ENCODE measurements at regions not wholly inside any gene's neighbourhood (a gene's known extent, or its start where the extent isn't known, plus 50 kb on each side); places are given as distances from the start of the nearest gene placed in this dataset.

GRCh38 chr11:21761000-21761399, 431.9 kb upstream of the ANO5 start:
- TF ChIP-seq YY1 (IDR thresholded peaks at IDR 0.05; ENCODE audit: insufficient read depth, insufficient read length) (no peak), SUZ12 (IDR thresholded peaks at IDR 0.05; ENCODE audit: extremely low read depth, insufficient read depth, insufficient read length) (no peak), ZNF274 (IDR thresholded peaks at IDR 0.05; ENCODE audit: low read depth, low read length) (no peak)
- Histone ChIP-seq H3K4me3 (ENCODE audit: insufficient read length, low read depth) (no peak overlapping the region), H3K9ac (ENCODE audit: insufficient read length, low read depth) (no peak overlapping the region), H3K27me3 (ENCODE audit: insufficient read depth, insufficient read length) (no peaks in the 10 kb centered on the region), H3K4me1 (ENCODE audit: insufficient read depth, insufficient read length) (no peaks in the 10 kb centered on the region), H3K9me3 (ENCODE audit: insufficient read depth, low read length) (peaks cover 14% of the 10 kb centered on the region; the same call in 1 of the 2 replicates), H3K36me3 (ENCODE audit: insufficient read depth, insufficient read length, low read length) (no peaks in the 10 kb centered on the region)
- DNase-seq (ENCODE audit: low read depth, low spot score) = no peak

- TF ChIP-seq SUZ12 (IDR thresholded peaks at IDR 0.05; ENCODE audit: extremely low read depth, insufficient read depth, insufficient read length) = no peak
- TF ChIP-seq ZNF274 (IDR thresholded peaks at IDR 0.05; ENCODE audit: low read depth, low read length) = no peak
- TF ChIP-seq YY1 (IDR thresholded peaks at IDR 0.05; ENCODE audit: insufficient read depth, insufficient read length) = no peak
- Histone ChIP-seq H3K36me3 (ENCODE audit: insufficient read depth, insufficient read length, low read length) (no peaks in the 10 kb centered on the region), H3K4me1 (ENCODE audit: insufficient read depth, insufficient read length) (no peaks in the 10 kb centered on the region), H3K27me3 (ENCODE audit: insufficient read depth, insufficient read length) (no peaks in the 10 kb centered on the region), H3K9me3 (ENCODE audit: insufficient read depth, low read length) (no peaks in the 10 kb centered on the region), H3K4me3 (ENCODE audit: insufficient read length, low read depth) (no peak overlapping the region), H3K9ac (ENCODE audit: insufficient read length, low read depth) (no peak overlapping the region)
- DNase-seq (ENCODE audit: low read depth, low spot score) = no peak
Measured at GRCh38 chr11:21768388-21768787, 424.5 kb upstream of the ANO5 start.

GRCh38 chr11:21769188-21769587, 423.7 kb upstream of the ANO5 start:
- no peak for TF ChIP-seq YY1 (IDR thresholded peaks at IDR 0.05; ENCODE audit: insufficient read depth, insufficient read length)
- TF ChIP-seq SUZ12 (IDR thresholded peaks at IDR 0.05; ENCODE audit: extremely low read depth, insufficient read depth, insufficient read length) = no peak
- no peak for TF ChIP-seq ZNF274 (IDR thresholded peaks at IDR 0.05; ENCODE audit: low read depth, low read length)
- H3K36me3 ChIP-seq (ENCODE audit: insufficient read depth, insufficient read length, low read length) = no peaks in the 10 kb centered on the region
- H3K4me1 ChIP-seq (ENCODE audit: insufficient read depth, insufficient read length) = no peaks in the 10 kb centered on the region
- DNase-seq (ENCODE audit: low read depth, low spot score) = no peak
- no peaks in the 10 kb centered on the region for H3K9me3 ChIP-seq (ENCODE audit: insufficient read depth, low read length)
- no peak overlapping the region for H3K4me3 ChIP-seq (ENCODE audit: insufficient read length, low read depth)
- no peaks in the 10 kb centered on the region for H3K27me3 ChIP-seq (ENCODE audit: insufficient read depth, insufficient read length)
- no peak overlapping the region for H3K9ac ChIP-seq (ENCODE audit: insufficient read length, low read depth)

- Histone ChIP-seq H3K9ac (ENCODE audit: insufficient read length, low read depth) (no peak overlapping the region), H3K4me3 (ENCODE audit: insufficient read length, low read depth) (no peak overlapping the region), H3K9me3 (ENCODE audit: insufficient read depth, low read length) (no peaks in the 10 kb centered on the region), H3K27me3 (ENCODE audit: insufficient read depth, insufficient read length) (no peaks in the 10 kb centered on the region), H3K36me3 (ENCODE audit: insufficient read depth, insufficient read length, low read length) (no peaks in the 10 kb centered on the region), H3K4me1 (ENCODE audit: insufficient read depth, insufficient read length) (no peaks in the 10 kb centered on the region)
- TF ChIP-seq ZNF274 (IDR thresholded peaks at IDR 0.05; ENCODE audit: low read depth, low read length) (no peak), SUZ12 (IDR thresholded peaks at IDR 0.05; ENCODE audit: extremely low read depth, insufficient read depth, insufficient read length) (no peak), YY1 (IDR thresholded peaks at IDR 0.05; ENCODE audit: insufficient read depth, insufficient read length) (no peak)
- no peak for DNase-seq (ENCODE audit: low read depth, low spot score)
Measured at GRCh38 chr11:21771097-21771496, 421.8 kb upstream of the ANO5 start.

GRCh38 chr11:21774212-21774611, 418.7 kb upstream of the ANO5 start:
- H3K27me3 ChIP-seq (ENCODE audit: insufficient read depth, insufficient read length) = no peaks in the 10 kb centered on the region
- TF ChIP-seq SUZ12 (IDR thresholded peaks at IDR 0.05; ENCODE audit: extremely low read depth, insufficient read depth, insufficient read length) (no peak), ZNF274 (IDR thresholded peaks at IDR 0.05; ENCODE audit: low read depth, low read length) (no peak), YY1 (IDR thresholded peaks at IDR 0.05; ENCODE audit: insufficient read depth, insufficient read length) (no peak)
- no peaks in the 10 kb centered on the region for H3K4me1 ChIP-seq (ENCODE audit: insufficient read depth, insufficient read length)
- DNase-seq (ENCODE audit: low read depth, low spot score) = no peak
- no peak overlapping the region for H3K4me3 ChIP-seq (ENCODE audit: insufficient read length, low read depth)
- H3K36me3 ChIP-seq (ENCODE audit: insufficient read depth, insufficient read length, low read length) = no peaks in the 10 kb centered on the region
- H3K9me3 ChIP-seq (ENCODE audit: insufficient read depth, low read length) = no peaks in the 10 kb centered on the region
- no peak overlapping the region for H3K9ac ChIP-seq (ENCODE audit: insufficient read length, low read depth)

- no peaks in the 10 kb centered on the region for H3K27me3 ChIP-seq (ENCODE audit: insufficient read depth, insufficient read length)
- no peak for TF ChIP-seq ZNF274 (IDR thresholded peaks at IDR 0.05; ENCODE audit: low read depth, low read length)
- no peak overlapping the region for H3K4me3 ChIP-seq (ENCODE audit: insufficient read length, low read depth)
- H3K4me1 ChIP-seq (ENCODE audit: insufficient read depth, insufficient read length) = no peaks in the 10 kb centered on the region
- no peaks in the 10 kb centered on the region for H3K36me3 ChIP-seq (ENCODE audit: insufficient read depth, insufficient read length, low read length)
- H3K9me3 ChIP-seq (ENCODE audit: insufficient read depth, low read length) = no peaks in the 10 kb centered on the region
- DNase-seq (ENCODE audit: low read depth, low spot score) = no peak
- no peak overlapping the region for H3K9ac ChIP-seq (ENCODE audit: insufficient read length, low read depth)
Measured at GRCh38 chr11:21775911-21776310, 417.0 kb upstream of the ANO5 start.

- no peak overlapping the region for H3K4me3 ChIP-seq (ENCODE audit: insufficient read length, low read depth)
- no peaks in the 10 kb centered on the region for H3K27me3 ChIP-seq (ENCODE audit: insufficient read depth, insufficient read length)
- DNase-seq (ENCODE audit: low read depth, low spot score) = peak; percentile 35
- H3K9me3 ChIP-seq (ENCODE audit: insufficient read depth, low read length) = no peaks in the 10 kb centered on the region
- no peak for TF ChIP-seq SUZ12 (IDR thresholded peaks at IDR 0.05; ENCODE audit: extremely low read depth, insufficient read depth, insufficient read length)
- no peak for TF ChIP-seq YY1 (IDR thresholded peaks at IDR 0.05; ENCODE audit: insufficient read depth, insufficient read length)
- TF ChIP-seq ZNF274 (IDR thresholded peaks at IDR 0.05; ENCODE audit: low read depth, low read length) = no peak
- no peaks in the 10 kb centered on the region for H3K4me1 ChIP-seq (ENCODE audit: insufficient read depth, insufficient read length)
- H3K9ac ChIP-seq (ENCODE audit: insufficient read length, low read depth) = no peak overlapping the region
- H3K36me3 ChIP-seq (ENCODE audit: insufficient read depth, insufficient read length, low read length) = no peaks in the 10 kb centered on the region
Measured at GRCh38 chr11:21783954-21784353, 408.9 kb upstream of the ANO5 start.

- H3K9ac ChIP-seq (ENCODE audit: insufficient read length, low read depth) = no peak overlapping the region
- DNase-seq (ENCODE audit: low read depth, low spot score) = no peak
- H3K36me3 ChIP-seq (ENCODE audit: insufficient read depth, insufficient read length, low read length) = no peaks in the 10 kb centered on the region
- H3K4me1 ChIP-seq (ENCODE audit: insufficient read depth, insufficient read length) = no peaks in the 10 kb centered on the region
- no peaks in the 10 kb centered on the region for H3K27me3 ChIP-seq (ENCODE audit: insufficient read depth, insufficient read length)
- TF ChIP-seq SUZ12 (IDR thresholded peaks at IDR 0.05; ENCODE audit: extremely low read depth, insufficient read depth, insufficient read length) (no peak), YY1 (IDR thresholded peaks at IDR 0.05; ENCODE audit: insufficient read depth, insufficient read length) (no peak)
- no peaks in the 10 kb centered on the region for H3K9me3 ChIP-seq (ENCODE audit: insufficient read depth, low read length)
- H3K4me3 ChIP-seq (ENCODE audit: insufficient read length, low read depth) = no peak overlapping the region
Measured at GRCh38 chr11:21785351-21785750, 407.5 kb upstream of the ANO5 start.
